HCT116 (cell line): ENCODE measurements at regions not wholly inside any gene's neighbourhood (a gene's known extent, or its start where the extent isn't known, plus 50 kb on each side); places are given as distances from the start of the nearest gene placed in this dataset.

Experiments used
- ATAC-seq: fragments of 200-7000 bp; cut with Tn5 transposase; 2 replicates; pipeline ENCODE4 v1.9.1; 2020; ENCODE audit warnings: mild to moderate bottlenecking, moderate library complexity
- BruUV-seq: library from RNA; stranded (reverse); fragments of 400-500 nt; replicated peaks from 2 replicates; lab custom pipeline; 2021; lab: Mats Ljungman, UMichigan
- CTCF ChIA-PET: fragments of 300-600 bp; sonication (Branson Sonifier 250); formaldehyde crosslinking; loops from one replicate; lab custom pipeline; 2021; ENCODE audit warnings: antibody characterized with exemption; lab: Charles Lee
- POLR2A ChIA-PET: fragments of 300-600, 350-600 bp; sonication (Branson Sonifier 250); formaldehyde crosslinking; loops from one replicate; lab custom pipeline; 2021; ENCODE audit warnings: antibody characterized with exemption; lab: Charles Lee
- RAD21 ChIA-PET, 2 experiments: fragments of 300-600 bp; sonication (Branson Sonifier 250); formaldehyde crosslinking; loops; one replicate each; lab custom pipeline; 2023; ENCODE audit warnings: low total read pairs in 2 of 2; ENCODE audit not compliant: uncharacterized antibody in 2 of 2, unreplicated experiment in 2 of 2, low non-redundant PET in 1 of 2; lab: Charles Lee
- DNase-seq: peaks from one replicate; pipeline ENCODE4 v3.0.0-alpha.2; 2010; ENCODE audit warnings: low read depth, low spot score
- H2AFZ ChIP-seq: fragments of 200-600 bp; shearing (Covaris generic), sonication (generic); 2 replicates; pipeline ENCODE4 v1.6.1; 2017; ENCODE audit warnings: low read depth, mixed run types, mixed read lengths, antibody characterized with exemption, low read length; ENCODE audit not compliant: poor library complexity, severe bottlenecking
- H3K27ac ChIP-seq: 2 replicates; pipeline ENCODE4 v1.5.1; 2012; ENCODE audit warnings: low read depth, low read length
- H3K27me3 ChIP-seq: fragments of 200-600 bp; sonication (generic); 2 replicates; pipeline ENCODE4 v1.6.1; 2016; ENCODE audit warnings: mixed run types, low read length, mixed read lengths; ENCODE audit not compliant: insufficient read depth
- H3K36me3 ChIP-seq, 2 experiments: fragments of 200-500 bp in 1 of 2; fragments of 200-600 bp in 1 of 2; sonication (Bioruptor generic) in 1 of 2; sonication (generic) in 1 of 2; 2 replicates each; pipeline versions ENCODE4 v1.5.1 to v1.6.1; 2014 to 2016; ENCODE audit warnings: low read length in 2 of 2, inconsistent platforms in 1 of 2, mixed read lengths in 1 of 2, mixed run types in 1 of 2; ENCODE audit not compliant: insufficient read depth in 2 of 2, control insufficient read depth in 1 of 2
- H3K4me1 ChIP-seq, 2 experiments: fragments of 200-600 bp in 1 of 2; sonication (generic) in 1 of 2; 2 replicates each; pipeline versions ENCODE4 v1.5.1 to v1.6.1; 2012 to 2017; ENCODE audit warnings: low read length in 2 of 2, inconsistent platforms in 1 of 2, mild to moderate bottlenecking in 1 of 2, mixed read lengths in 1 of 2, mixed run types in 1 of 2, moderate library complexity in 1 of 2; ENCODE audit not compliant: insufficient read depth in 2 of 2, control insufficient read depth in 1 of 2
- H3K4me2 ChIP-seq: fragments of 200-600 bp; sonication (generic); 2 replicates; pipeline ENCODE4 v1.6.1; 2017; ENCODE audit warnings: mixed run types, low read length, mixed read lengths
- H3K4me3 ChIP-seq, 2 experiments: fragments of 200-600 bp in 1 of 2; sonication (generic) in 1 of 2; replicated peaks in 1 of 2; 2 replicates each; pipeline ENCODE4 v1.5.1; 2011 to 2016; ENCODE audit warnings: low read length in 2 of 2, control low read depth in 1 of 2, low read depth in 1 of 2, mild to moderate bottlenecking in 1 of 2, mixed read lengths in 1 of 2, mixed run types in 1 of 2
- H3K79me2 ChIP-seq: fragments of 200-600 bp; sonication (generic); 2 replicates; pipeline ENCODE4 v1.6.1; 2017; ENCODE audit warnings: mild to moderate bottlenecking, mixed run types, low read length, moderate library complexity, mixed read lengths; ENCODE audit not compliant: insufficient read depth
- H3K9ac ChIP-seq: fragments of 200-600 bp; sonication (generic); 2 replicates; pipeline ENCODE4 v1.6.1; 2016; ENCODE audit warnings: low read length, mixed read lengths
- H3K9me2 ChIP-seq: fragments of 200-600 bp; sonication (generic), shearing (Covaris generic); 2 replicates; pipeline ENCODE4 v1.6.1; 2017; ENCODE audit warnings: mixed run types, mild to moderate bottlenecking, moderate library complexity; ENCODE audit not compliant: insufficient read depth
- H3K9me3 ChIP-seq, 2 experiments: fragments of 200-500 bp in 1 of 2; fragments of 200-600 bp in 1 of 2; sonication (Bioruptor generic) in 1 of 2; sonication (generic) in 1 of 2; 2 replicates each; pipeline ENCODE4 v1.6.1; 2014 to 2017; ENCODE audit warnings: low read length in 2 of 2, mixed read lengths in 2 of 2, inconsistent platforms in 1 of 2, low read depth in 1 of 2, mild to moderate bottlenecking in 1 of 2, mixed run types in 1 of 2, moderate library complexity in 1 of 2; ENCODE audit not compliant: control insufficient read depth in 1 of 2, insufficient read depth in 1 of 2
- H4K20me1 ChIP-seq: fragments of 200-600 bp; sonication (generic), shearing (Covaris generic); 2 replicates; pipeline ENCODE4 v1.6.1; 2017; ENCODE audit warnings: mixed run types, mild to moderate bottlenecking, moderate library complexity; ENCODE audit not compliant: insufficient read depth
- CBX3 ChIP-seq: IDR thresholded peaks from 2 replicates; pipeline ENCODE4 v1.6.1; 2012; ENCODE audit warnings: low read depth
- CEBPB ChIP-seq: IDR thresholded peaks from 2 replicates; pipeline ENCODE4 v1.6.1; 2012; ENCODE audit warnings: low read depth
- EGR1 ChIP-seq: IDR thresholded peaks from 2 replicates; pipeline ENCODE4 v1.6.1; 2012; ENCODE audit warnings: low read depth
- ELF1 ChIP-seq: IDR thresholded peaks from 2 replicates; pipeline ENCODE4 v1.6.1; 2012; ENCODE audit warnings: low read depth, borderline replicate concordance
- FOSL1 ChIP-seq: IDR thresholded peaks from 2 replicates; pipeline ENCODE4 v1.6.1; 2012; ENCODE audit warnings: low read depth
- JUND ChIP-seq: IDR thresholded peaks from 2 replicates; pipeline ENCODE4 v1.6.1; 2012
- POLR2A ChIP-seq: IDR thresholded peaks from 2 replicates; pipeline ENCODE4 v1.7.0; 2011; ENCODE audit warnings: borderline replicate concordance; ENCODE audit not compliant: insufficient read depth, insufficient read length; ENCODE audit errors: extremely low read depth
- POLR2AphosphoS5 ChIP-seq: IDR thresholded peaks from 2 replicates; pipeline ENCODE4 v1.6.1; 2011; ENCODE audit warnings: mild to moderate bottlenecking, low read depth, low read length, moderate library complexity
- SIN3A ChIP-seq: IDR thresholded peaks from 2 replicates; pipeline ENCODE4 v1.6.1; 2012; ENCODE audit warnings: low read depth
- SRF ChIP-seq: IDR thresholded peaks from 2 replicates; pipeline ENCODE4 v1.6.1; 2012; ENCODE audit warnings: low read depth
- ZFX ChIP-seq: fragments of 450-650 bp; IDR thresholded peaks from 2 replicates; pipeline ENCODE4 v1.6.1; 2017
- intact Hi-C: fragments of 100-400 bp; cut with micrococcal nuclease; formaldehyde crosslinking; loops from 2 replicates; pipeline ENCODE4 v1.10.0; 2022
- TF ChIP-seq, protein P1 (sequence below): IDR thresholded peaks from 2 replicates; pipeline ENCODE4 v1.6.1; 2012
- TF ChIP-seq, protein P2 (sequence below): IDR thresholded peaks from 2 replicates; pipeline ENCODE4 v1.6.1; 2012; ENCODE audit warnings: low read depth
- TF ChIP-seq, protein P3 (sequence below), 3 experiments: fragments of 200-600 bp in 1 of 3; sonication (generic) in 1 of 3; IDR thresholded peaks in 2 of 3; conservative IDR thresholded peaks in 1 of 3; 2 replicates each; pipeline ENCODE4 v1.5.1; 2012 to 2017; ENCODE audit warnings: low read depth in 2 of 3, low read length in 2 of 3, antibody characterized with exemption in 1 of 3, borderline replicate concordance in 1 of 3, control low read depth in 1 of 3, mild to moderate bottlenecking in 1 of 3, mixed read lengths in 1 of 3, mixed run types in 1 of 3, moderate library complexity in 1 of 3; ENCODE audit not compliant: insufficient read depth in 1 of 3
- TF ChIP-seq, protein P4 (sequence below): IDR thresholded peaks from 2 replicates; pipeline ENCODE4 v1.6.1; 2012

DNA sequence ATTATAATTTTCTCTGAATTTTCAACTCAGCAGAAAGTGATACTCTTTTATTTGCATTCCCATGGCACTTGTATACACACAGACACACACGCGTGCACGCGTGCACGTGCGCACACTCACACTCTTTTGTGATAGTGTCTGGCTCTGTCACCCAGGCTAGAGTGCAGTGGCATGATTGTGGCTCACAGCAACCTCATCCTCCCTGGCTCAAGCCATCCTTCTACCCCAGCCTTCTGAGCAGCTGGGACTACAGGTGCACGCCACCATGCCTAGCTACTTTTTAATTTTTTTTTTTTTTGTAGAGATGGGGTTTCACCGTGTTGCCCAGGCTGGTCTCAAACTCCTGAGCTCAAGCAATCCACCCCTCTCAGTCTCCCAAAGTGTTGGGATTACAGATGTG lies 123.2 kb downstream of the MC4R start:
- no peak overlapping the region for H3K9ac ChIP-seq
- H2AFZ ChIP-seq, result no peak overlapping the region
- no peaks in the 10 kb centered on the region for H3K9me2 ChIP-seq
- H3K4me1 ChIP-seq, result no peaks in the 10 kb centered on the region
- POLR2A ChIA-PET, result no interaction called here
- DNase-seq (no peak), ATAC-seq (no peak)
- H3K27me3 ChIP-seq, result no peaks in the 10 kb centered on the region
- intact Hi-C loops, result no loop called here
- H3K4me2 ChIP-seq, result no peak overlapping the region
- H3K4me3 ChIP-seq, result no peak overlapping the region
- BruUV-seq, result no TSS peak
- TF ChIP-seq CBX3, result no peak
- no peak for TF ChIP-seq SIN3A
- no peak for TF ChIP-seq FOSL1
- no peak for TF ChIP-seq ELF1
- TF ChIP-seq, protein P1, sequence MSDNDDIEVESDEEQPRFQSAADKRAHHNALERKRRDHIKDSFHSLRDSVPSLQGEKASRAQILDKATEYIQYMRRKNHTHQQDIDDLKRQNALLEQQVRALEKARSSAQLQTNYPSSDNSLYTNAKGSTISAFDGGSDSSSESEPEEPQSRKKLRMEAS, result no peak
- TF ChIP-seq POLR2AphosphoS5, result no peak
- no peak for TF ChIP-seq POLR2A
- no peak for TF ChIP-seq ZFX
- TF ChIP-seq SRF, result no peak
- no peak for TF ChIP-seq JUND
- TF ChIP-seq EGR1, result no peak
- TF ChIP-seq CEBPB, result no peak
- TF ChIP-seq, protein P2, sequence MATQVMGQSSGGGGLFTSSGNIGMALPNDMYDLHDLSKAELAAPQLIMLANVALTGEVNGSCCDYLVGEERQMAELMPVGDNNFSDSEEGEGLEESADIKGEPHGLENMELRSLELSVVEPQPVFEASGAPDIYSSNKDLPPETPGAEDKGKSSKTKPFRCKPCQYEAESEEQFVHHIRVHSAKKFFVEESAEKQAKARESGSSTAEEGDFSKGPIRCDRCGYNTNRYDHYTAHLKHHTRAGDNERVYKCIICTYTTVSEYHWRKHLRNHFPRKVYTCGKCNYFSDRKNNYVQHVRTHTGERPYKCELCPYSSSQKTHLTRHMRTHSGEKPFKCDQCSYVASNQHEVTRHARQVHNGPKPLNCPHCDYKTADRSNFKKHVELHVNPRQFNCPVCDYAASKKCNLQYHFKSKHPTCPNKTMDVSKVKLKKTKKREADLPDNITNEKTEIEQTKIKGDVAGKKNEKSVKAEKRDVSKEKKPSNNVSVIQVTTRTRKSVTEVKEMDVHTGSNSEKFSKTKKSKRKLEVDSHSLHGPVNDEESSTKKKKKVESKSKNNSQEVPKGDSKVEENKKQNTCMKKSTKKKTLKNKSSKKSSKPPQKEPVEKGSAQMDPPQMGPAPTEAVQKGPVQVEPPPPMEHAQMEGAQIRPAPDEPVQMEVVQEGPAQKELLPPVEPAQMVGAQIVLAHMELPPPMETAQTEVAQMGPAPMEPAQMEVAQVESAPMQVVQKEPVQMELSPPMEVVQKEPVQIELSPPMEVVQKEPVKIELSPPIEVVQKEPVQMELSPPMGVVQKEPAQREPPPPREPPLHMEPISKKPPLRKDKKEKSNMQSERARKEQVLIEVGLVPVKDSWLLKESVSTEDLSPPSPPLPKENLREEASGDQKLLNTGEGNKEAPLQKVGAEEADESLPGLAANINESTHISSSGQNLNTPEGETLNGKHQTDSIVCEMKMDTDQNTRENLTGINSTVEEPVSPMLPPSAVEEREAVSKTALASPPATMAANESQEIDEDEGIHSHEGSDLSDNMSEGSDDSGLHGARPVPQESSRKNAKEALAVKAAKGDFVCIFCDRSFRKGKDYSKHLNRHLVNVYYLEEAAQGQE, result no peak
- TF ChIP-seq, protein P3, sequence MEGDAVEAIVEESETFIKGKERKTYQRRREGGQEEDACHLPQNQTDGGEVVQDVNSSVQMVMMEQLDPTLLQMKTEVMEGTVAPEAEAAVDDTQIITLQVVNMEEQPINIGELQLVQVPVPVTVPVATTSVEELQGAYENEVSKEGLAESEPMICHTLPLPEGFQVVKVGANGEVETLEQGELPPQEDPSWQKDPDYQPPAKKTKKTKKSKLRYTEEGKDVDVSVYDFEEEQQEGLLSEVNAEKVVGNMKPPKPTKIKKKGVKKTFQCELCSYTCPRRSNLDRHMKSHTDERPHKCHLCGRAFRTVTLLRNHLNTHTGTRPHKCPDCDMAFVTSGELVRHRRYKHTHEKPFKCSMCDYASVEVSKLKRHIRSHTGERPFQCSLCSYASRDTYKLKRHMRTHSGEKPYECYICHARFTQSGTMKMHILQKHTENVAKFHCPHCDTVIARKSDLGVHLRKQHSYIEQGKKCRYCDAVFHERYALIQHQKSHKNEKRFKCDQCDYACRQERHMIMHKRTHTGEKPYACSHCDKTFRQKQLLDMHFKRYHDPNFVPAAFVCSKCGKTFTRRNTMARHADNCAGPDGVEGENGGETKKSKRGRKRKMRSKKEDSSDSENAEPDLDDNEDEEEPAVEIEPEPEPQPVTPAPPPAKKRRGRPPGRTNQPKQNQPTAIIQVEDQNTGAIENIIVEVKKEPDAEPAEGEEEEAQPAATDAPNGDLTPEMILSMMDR (IDR thresholded peaks at IDR 0.05 in 2 of 3, conservative IDR thresholded peaks at IDR 0.05 in 1 of 3; ENCODE audit: borderline replicate concordance in 1 of 3, insufficient read depth in 1 of 3, low read depth in 2 of 3, low read length in 2 of 3), result no peak
- TF ChIP-seq, protein P4, sequence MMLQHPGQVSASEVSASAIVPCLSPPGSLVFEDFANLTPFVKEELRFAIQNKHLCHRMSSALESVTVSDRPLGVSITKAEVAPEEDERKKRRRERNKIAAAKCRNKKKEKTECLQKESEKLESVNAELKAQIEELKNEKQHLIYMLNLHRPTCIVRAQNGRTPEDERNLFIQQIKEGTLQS, result no peak
- H4K20me1 ChIP-seq, result no peaks in the 10 kb centered on the region
- H3K79me2 ChIP-seq, result no peaks in the 10 kb centered on the region
- H3K36me3 ChIP-seq, result no peaks in the 10 kb centered on the region
- RAD21 ChIA-PET, result no interaction called here
- H3K9me3 ChIP-seq, result no peaks in the 10 kb centered on the region
- CTCF ChIA-PET, result interaction anchor here (1.2 kb wide), 1 partner anchor 300 kb away, joined by 3 read pairs; no protein-coding TSS in a partner anchor
- H3K27ac ChIP-seq, result no peak overlapping the region
